SHP77 (cell line): ENCODE measurements at regions not wholly inside any gene's neighbourhood (a gene's known extent, or its start where the extent isn't known, plus 50 kb on each side); places are given as distances from the start of the nearest gene placed in this dataset.

ENCODE experiments used
- DNase-seq, 2 experiments: peaks; one replicate each; lab custom pipeline; 2025; lab: John Stamatoyannopoulos, UW

- no peak for DNase-seq
Observed at GRCh38 chr16:86664522-86665318, 86.4 kb downstream of the FOXL1 start.

GRCh38 chr16:86665319-86665675, 86.9 kb downstream of the FOXL1 start:
- no peak for DNase-seq

GRCh38 chr16:86665929-86666328, 87.6 kb downstream of the FOXL1 start:
- DNase-seq, result no peak

GRCh38 chr16:86667035-86667434, 88.7 kb downstream of the FOXL1 start:
- DNase-seq, result no peak

GRCh38 chr16:86668136-86668910, 90.0 kb downstream of the FOXL1 start:
- DNase-seq, result no peak

- no peak for DNase-seq
Observed at GRCh38 chr16:86669285-86669805, 91.0 kb downstream of the FOXL1 start.

GRCh38 chr16:86669937-86670749, 91.8 kb downstream of the FOXL1 start:
- DNase-seq, result peak; percentile 4 to 6

- no peak for DNase-seq
Observed at GRCh38 chr16:86670750-86671234, 92.4 kb downstream of the FOXL1 start.

- no peak for DNase-seq
Observed at GRCh38 chr16:86671486-86672178, 93.3 kb downstream of the FOXL1 start.

- DNase-seq, result no peak
Observed at GRCh38 chr16:86672179-86672863, 94.0 kb downstream of the FOXL1 start.

GRCh38 chr16:86673090-86673955, 95.0 kb downstream of the FOXL1 start:
- DNase-seq, result no peak

- DNase-seq, result no peak
Observed at GRCh38 chr16:86673956-86674453, 95.7 kb downstream of the FOXL1 start.

GRCh38 chr16:86676254-86676670, 97.9 kb downstream of the FOXL1 start:
- DNase-seq, result no peak

- DNase-seq, result no peak
Observed at GRCh38 chr16:86679490-86679889, 101.1 kb downstream of the FOXL1 start.

- no peak for DNase-seq
Observed at GRCh38 chr16:86680162-86680561, 101.8 kb downstream of the FOXL1 start.

- DNase-seq, result no peak
Observed at GRCh38 chr16:86680661-86681030, 102.3 kb downstream of the FOXL1 start.

GRCh38 chr16:86681031-86681756, 102.8 kb downstream of the FOXL1 start:
- no peak for DNase-seq

- no peak for DNase-seq
Observed at GRCh38 chr16:86681757-86682106, 103.4 kb downstream of the FOXL1 start.

GRCh38 chr16:86682219-86682904, 104.0 kb downstream of the FOXL1 start:
- no peak for DNase-seq
